BE2C (cell line): ENCODE measurements at regions not wholly inside any gene's neighbourhood (a gene's known extent, or its start where the extent isn't known, plus 50 kb on each side); places are given as distances from the start of the nearest gene placed in this dataset.

Source experiments
- DNase-seq: peaks from one replicate; pipeline ENCODE4 v3.0.0-alpha.2; 2020
- H3K27me3 ChIP-seq: fragments of 250-450 bp; sonication (Bioruptor Pico); 2 replicates; pipeline ENCODE4 v1.5.1; 2020; ENCODE audit warnings: mild to moderate bottlenecking
- H3K36me3 ChIP-seq: fragments of 250-450 bp; sonication (Bioruptor Pico); 2 replicates; pipeline ENCODE4 v1.5.1; 2020; ENCODE audit warnings: mild to moderate bottlenecking
- H3K4me1 ChIP-seq: fragments of 250-450 bp; sonication (Bioruptor Pico); 2 replicates; pipeline ENCODE4 v1.5.1; 2020
- H3K4me3 ChIP-seq: 2 replicates; pipeline ENCODE4 v1.5.1; 2011; ENCODE audit warnings: low read depth, low read length
- H3K9me3 ChIP-seq: fragments of 250-450 bp; sonication (Bioruptor Pico); 2 replicates; pipeline ENCODE4 v1.5.1; 2020
- CTCF ChIP-seq: IDR thresholded peaks from 2 replicates; pipeline ENCODE4 v1.5.1; 2012; ENCODE audit warnings: mild to moderate bottlenecking, low read depth, low read length

- H3K4me1 ChIP-seq = peaks cover 6% of the 10 kb centered on the region; the same call in 1 of the 2 replicates
- no peak overlapping the region for H3K4me3 ChIP-seq
- no peaks in the 10 kb centered on the region for H3K9me3 ChIP-seq
- no peak for DNase-seq
- H3K27me3 ChIP-seq = no peaks in the 10 kb centered on the region
- TF ChIP-seq CTCF = no peak
- no peaks in the 10 kb centered on the region for H3K36me3 ChIP-seq
Measured at GRCh38 chr5:92908952-92909601, 671.9 kb downstream of the NR2F1-AS1 start.

- Histone ChIP-seq H3K9me3 (no peaks in the 10 kb centered on the region), H3K4me3 (no peak overlapping the region), H3K27me3 (no peaks in the 10 kb centered on the region), H3K4me1 (peaks cover 6% of the 10 kb centered on the region; the same call in 1 of the 2 replicates), H3K36me3 (no peaks in the 10 kb centered on the region)
- no peak for DNase-seq
- no peak for TF ChIP-seq CTCF
Measured at GRCh38 chr5:92907938-92908606, 672.9 kb downstream of the NR2F1-AS1 start.

GRCh38 chr5:92906798-92907376 is 674.1 kb downstream of the NR2F1-AS1 start:
- DNase-seq = no peak
- no peak for TF ChIP-seq CTCF
- Histone ChIP-seq H3K4me1 (peaks cover 6% of the 10 kb centered on the region; the same call in 1 of the 2 replicates), H3K9me3 (no peaks in the 10 kb centered on the region), H3K36me3 (no peaks in the 10 kb centered on the region), H3K4me3 (no peak overlapping the region), H3K27me3 (no peaks in the 10 kb centered on the region)

GRCh38 chr5:92904021-92904420 is 677.0 kb downstream of the NR2F1-AS1 start:
- no peaks in the 10 kb centered on the region for H3K4me1 ChIP-seq
- no peak for TF ChIP-seq CTCF
- no peaks in the 10 kb centered on the region for H3K27me3 ChIP-seq
- H3K36me3 ChIP-seq = no peaks in the 10 kb centered on the region
- DNase-seq = no peak
- no peaks in the 10 kb centered on the region for H3K9me3 ChIP-seq
- H3K4me3 ChIP-seq = no peak overlapping the region

- no peak for TF ChIP-seq CTCF
Measured at GRCh38 chr5:92899611-92900010, 681.4 kb downstream of the NR2F1-AS1 start.

GRCh38 chr5:92896722-92897121 is 684.3 kb downstream of the NR2F1-AS1 start:
- H3K4me3 ChIP-seq = no peak overlapping the region
- H3K9me3 ChIP-seq = no peaks in the 10 kb centered on the region
- no peak for DNase-seq
- H3K27me3 ChIP-seq = no peaks in the 10 kb centered on the region
- no peaks in the 10 kb centered on the region for H3K4me1 ChIP-seq
- TF ChIP-seq CTCF = no peak
- no peaks in the 10 kb centered on the region for H3K36me3 ChIP-seq

More at GRCh38 chr5:92899611-92900010, 681.4 kb downstream of the NR2F1-AS1 start:
- Histone ChIP-seq H3K4me1 (no peaks in the 10 kb centered on the region), H3K36me3 (no peaks in the 10 kb centered on the region), H3K27me3 (no peaks in the 10 kb centered on the region), H3K4me3 (no peak overlapping the region), H3K9me3 (no peaks in the 10 kb centered on the region)
- no peak for DNase-seq
